ENCODE measurements at regions not wholly inside any gene's neighbourhood (a gene's known extent, or its start where the extent isn't known, plus 50 kb on each side); places are given as distances from the start of the nearest gene placed in this dataset.

- Histone ChIP-seq H4K91ac (ENCODE audit: low read depth, low read length, poor library complexity) (no peak overlapping the region), H2BK12ac (ENCODE audit: low read length) (no peak overlapping the region), H2AFZ (ENCODE audit: low read length) (no peak overlapping the region), H2BK15ac (ENCODE audit: low read length) (no peak overlapping the region), H3K4me3 (ENCODE audit: low read length in 2 of 2) (no peak overlapping the region), H3K23ac (ENCODE audit: low read depth, low read length, poor library complexity) (no peak overlapping the region), H3K4ac (ENCODE audit: low read length) (no peak overlapping the region), H4K8ac (ENCODE audit: low read depth, low read length) (no peak overlapping the region), H3K4me1 (ENCODE audit: control insufficient read depth in 2 of 2, insufficient read depth in 1 of 2, low read depth in 1 of 2, low read length in 2 of 2) (peaks cover 0 to 4% of the 10 kb centered on the region in 2 donors), H3K9ac (ENCODE audit: low read depth, low read length, poor library complexity) (no peak overlapping the region), H3K9me3 (replicated peaks in 1 of 2; ENCODE audit: control insufficient read depth in 2 of 2, insufficient read depth in 1 of 2, low read depth in 1 of 2, low read length in 2 of 2) (no peaks in the 10 kb centered on the region), H2AK5ac (ENCODE audit: low read depth, low read length) (no peak overlapping the region), H3K79me1 (ENCODE audit: low read depth, low read length) (no peaks in the 10 kb centered on the region), H3K36me3 (replicated peaks in 1 of 2; ENCODE audit: control insufficient read depth in 2 of 2, insufficient read depth in 2 of 2, low read length in 2 of 2) (no peaks in the 10 kb centered on the region), H3K27me3 (ENCODE audit: control insufficient read depth in 3 of 3, insufficient read depth in 3 of 3, low read depth in 1 of 3, low read length in 3 of 3) (no peaks in the 10 kb centered on the region), H3K4me2 (ENCODE audit: insufficient read depth, low read length, poor library complexity, severe bottlenecking) (no peak overlapping the region), H3K27ac (replicated peaks; ENCODE audit: low read length) (no peak overlapping the region), H3K14ac (ENCODE audit: low read length) (no peak overlapping the region), H3K18ac (ENCODE audit: low read length) (no peak overlapping the region), H2BK5ac (ENCODE audit: low read length) (no peak overlapping the region), H2BK120ac (ENCODE audit: low read depth, low read length) (no peak overlapping the region)
- no peak for DNase-seq (ENCODE audit: low spot score)
- WGBS, 2 donors (ENCODE audit: extremely low coverage in 2 of 2, insufficient read length in 2 of 2, insufficient replicate concordance in 1 of 2) = no CpG with 5 or more reads among the region's 1 CpG
Observed at GRCh38 chr9:25415718-25416117, 262.5 kb downstream of the TUSC1 start.

GRCh38 chr9:25412646-25413045, 265.6 kb downstream of the TUSC1 start:
- Histone ChIP-seq H3K14ac (ENCODE audit: low read length) (no peak overlapping the region), H3K18ac (ENCODE audit: low read length) (no peak overlapping the region), H3K27ac (replicated peaks; ENCODE audit: low read length) (no peak overlapping the region), H2BK15ac (ENCODE audit: low read length) (no peak overlapping the region), H3K27me3 (ENCODE audit: control insufficient read depth in 3 of 3, insufficient read depth in 3 of 3, low read depth in 1 of 3, low read length in 3 of 3) (no peaks in the 10 kb centered on the region), H2AK5ac (ENCODE audit: low read depth, low read length) (no peak overlapping the region), H2BK120ac (ENCODE audit: low read depth, low read length) (no peak overlapping the region), H4K91ac (ENCODE audit: low read depth, low read length, poor library complexity) (no peak overlapping the region), H3K79me1 (ENCODE audit: low read depth, low read length) (no peaks in the 10 kb centered on the region), H2AFZ (ENCODE audit: low read length) (no peak overlapping the region), H2BK5ac (ENCODE audit: low read length) (no peak overlapping the region), H3K4ac (ENCODE audit: low read length) (no peak overlapping the region), H3K23ac (ENCODE audit: low read depth, low read length, poor library complexity) (no peak overlapping the region), H3K4me2 (ENCODE audit: insufficient read depth, low read length, poor library complexity, severe bottlenecking) (no peak overlapping the region), H3K4me1 (ENCODE audit: control insufficient read depth in 2 of 2, insufficient read depth in 1 of 2, low read depth in 1 of 2, low read length in 2 of 2) (peaks cover 0 to 4% of the 10 kb centered on the region in 2 donors), H3K9ac (ENCODE audit: low read depth, low read length, poor library complexity) (no peak overlapping the region), H3K9me3 (replicated peaks in 1 of 2; ENCODE audit: control insufficient read depth in 2 of 2, insufficient read depth in 1 of 2, low read depth in 1 of 2, low read length in 2 of 2) (no peaks in the 10 kb centered on the region), H4K8ac (ENCODE audit: low read depth, low read length) (no peak overlapping the region), H2BK12ac (ENCODE audit: low read length) (no peak overlapping the region), H3K4me3 (ENCODE audit: low read length in 2 of 2) (no peak overlapping the region), H3K36me3 (replicated peaks in 1 of 2; ENCODE audit: control insufficient read depth in 2 of 2, insufficient read depth in 2 of 2, low read length in 2 of 2) (no peaks in the 10 kb centered on the region)
- DNase-seq (ENCODE audit: low spot score) = no peak
- no CpG with 5 or more reads among the region's 1 CpG for WGBS, 2 donors (ENCODE audit: extremely low coverage in 2 of 2, insufficient read length in 2 of 2, insufficient replicate concordance in 1 of 2)

- no peak for DNase-seq (ENCODE audit: low spot score)
- no peak overlapping the region for H3K4me3 ChIP-seq (ENCODE audit: low read length in 2 of 2)
- no peak overlapping the region for H3K27ac ChIP-seq (replicated peaks; ENCODE audit: low read length)
- no peaks in the 10 kb centered on the region for H3K9me3 ChIP-seq (replicated peaks in 1 of 2; ENCODE audit: control insufficient read depth in 2 of 2, insufficient read depth in 1 of 2, low read depth in 1 of 2, low read length in 2 of 2)
- H4K91ac ChIP-seq (ENCODE audit: low read depth, low read length, poor library complexity) = no peak overlapping the region
- H3K23ac ChIP-seq (ENCODE audit: low read depth, low read length, poor library complexity) = no peak overlapping the region
- H3K4ac ChIP-seq (ENCODE audit: low read length) = no peak overlapping the region
- H4K8ac ChIP-seq (ENCODE audit: low read depth, low read length) = no peak overlapping the region
- no peaks in the 10 kb centered on the region for H3K4me1 ChIP-seq (ENCODE audit: control insufficient read depth in 2 of 2, insufficient read depth in 1 of 2, low read depth in 1 of 2, low read length in 2 of 2)
- H2AK5ac ChIP-seq (ENCODE audit: low read depth, low read length) = no peak overlapping the region
- H2BK15ac ChIP-seq (ENCODE audit: low read length) = no peak overlapping the region
- no peak overlapping the region for H3K14ac ChIP-seq (ENCODE audit: low read length)
- H3K18ac ChIP-seq (ENCODE audit: low read length) = no peak overlapping the region
- H2AFZ ChIP-seq (ENCODE audit: low read length) = no peak overlapping the region
- no peak overlapping the region for H3K9ac ChIP-seq (ENCODE audit: low read depth, low read length, poor library complexity)
- no peaks in the 10 kb centered on the region for H3K27me3 ChIP-seq (ENCODE audit: control insufficient read depth in 3 of 3, insufficient read depth in 3 of 3, low read depth in 1 of 3, low read length in 3 of 3)
- H2BK5ac ChIP-seq (ENCODE audit: low read length) = no peak overlapping the region
- H3K4me2 ChIP-seq (ENCODE audit: insufficient read depth, low read length, poor library complexity, severe bottlenecking) = no peak overlapping the region
- H3K36me3 ChIP-seq (replicated peaks in 1 of 2; ENCODE audit: control insufficient read depth in 2 of 2, insufficient read depth in 2 of 2, low read length in 2 of 2) = no peaks in the 10 kb centered on the region
- no peak overlapping the region for H2BK12ac ChIP-seq (ENCODE audit: low read length)
- H3K79me1 ChIP-seq (ENCODE audit: low read depth, low read length) = no peaks in the 10 kb centered on the region
- H2BK120ac ChIP-seq (ENCODE audit: low read depth, low read length) = no peak overlapping the region
Observed at GRCh38 chr9:25397746-25398145, 280.5 kb downstream of the TUSC1 start.

GRCh38 chr9:25396828-25397227, 281.4 kb downstream of the TUSC1 start:
- Histone ChIP-seq H3K4me3 (ENCODE audit: low read length in 2 of 2) (no peak overlapping the region), H2BK5ac (ENCODE audit: low read length) (no peak overlapping the region), H3K9me3 (replicated peaks in 1 of 2; ENCODE audit: control insufficient read depth in 2 of 2, insufficient read depth in 1 of 2, low read depth in 1 of 2, low read length in 2 of 2) (no peaks in the 10 kb centered on the region), H3K18ac (ENCODE audit: low read length) (no peak overlapping the region), H3K27me3 (ENCODE audit: control insufficient read depth in 3 of 3, insufficient read depth in 3 of 3, low read depth in 1 of 3, low read length in 3 of 3) (no peaks in the 10 kb centered on the region), H3K4me2 (ENCODE audit: insufficient read depth, low read length, poor library complexity, severe bottlenecking) (no peak overlapping the region), H4K8ac (ENCODE audit: low read depth, low read length) (no peak overlapping the region), H2AFZ (ENCODE audit: low read length) (no peak overlapping the region), H2BK15ac (ENCODE audit: low read length) (no peak overlapping the region), H3K36me3 (replicated peaks in 1 of 2; ENCODE audit: control insufficient read depth in 2 of 2, insufficient read depth in 2 of 2, low read length in 2 of 2) (no peaks in the 10 kb centered on the region), H2BK12ac (ENCODE audit: low read length) (no peak overlapping the region), H3K9ac (ENCODE audit: low read depth, low read length, poor library complexity) (no peak overlapping the region), H3K23ac (ENCODE audit: low read depth, low read length, poor library complexity) (no peak overlapping the region), H3K14ac (ENCODE audit: low read length) (no peak overlapping the region), H2AK5ac (ENCODE audit: low read depth, low read length) (no peak overlapping the region), H3K27ac (replicated peaks; ENCODE audit: low read length) (no peak overlapping the region), H2BK120ac (ENCODE audit: low read depth, low read length) (no peak overlapping the region), H3K4ac (ENCODE audit: low read length) (no peak overlapping the region), H4K91ac (ENCODE audit: low read depth, low read length, poor library complexity) (no peak overlapping the region), H3K4me1 (ENCODE audit: control insufficient read depth in 2 of 2, insufficient read depth in 1 of 2, low read depth in 1 of 2, low read length in 2 of 2) (no peaks in the 10 kb centered on the region), H3K79me1 (ENCODE audit: low read depth, low read length) (no peaks in the 10 kb centered on the region)
- DNase-seq (ENCODE audit: low spot score) = no peak
